RWPE2 (cell line): ENCODE measurements at regions not wholly inside any gene's neighbourhood (a gene's known extent, or its start where the extent isn't known, plus 50 kb on each side); places are given as distances from the start of the nearest gene placed in this dataset.

Experiments
- ATAC-seq: fragments of 200-7000 bp; cut with Tn5 transposase; 3 replicates; pipeline ENCODE4 v1.9.1; 2021; ENCODE audit warnings: low read depth
- DNase-seq: peaks from one replicate; pipeline ENCODE4 v3.0.0-alpha.2; 2020; ENCODE audit warnings: low spot score
- H3K27ac ChIP-seq: fragments of 450-650 bp; 2 replicates; pipeline ENCODE4 v1.5.1; 2017; ENCODE audit warnings: mild to moderate bottlenecking; ENCODE audit not compliant: poor library complexity, severe bottlenecking
- H3K27me3 ChIP-seq: fragments of 250-450 bp; sonication (Bioruptor Pico); 2 replicates; pipeline ENCODE4 v1.5.1; 2021; ENCODE audit warnings: mild to moderate bottlenecking, moderate library complexity; ENCODE audit not compliant: insufficient read depth, poor library complexity, severe bottlenecking
- H3K36me3 ChIP-seq: fragments of 250-450 bp; sonication (Bioruptor Pico); 2 replicates; pipeline ENCODE4 v1.5.1; 2020; ENCODE audit warnings: low read depth, mild to moderate bottlenecking, moderate library complexity
- H3K4me1 ChIP-seq: fragments of 250-450 bp; sonication (Bioruptor Pico); 2 replicates; pipeline ENCODE4 v1.5.1; 2021; ENCODE audit warnings: mild to moderate bottlenecking, moderate library complexity; ENCODE audit not compliant: insufficient read depth, poor library complexity, severe bottlenecking
- H3K4me3 ChIP-seq: fragments of 250-450 bp; sonication (Bioruptor Pico); 2 replicates; pipeline ENCODE4 v1.5.1; 2021; ENCODE audit warnings: mild to moderate bottlenecking, moderate library complexity; ENCODE audit not compliant: severe bottlenecking
- H3K9me3 ChIP-seq: fragments of 250-450 bp; sonication (Bioruptor Pico); 2 replicates; pipeline ENCODE4 v1.5.1; 2021; ENCODE audit warnings: mild to moderate bottlenecking, moderate library complexity; ENCODE audit not compliant: severe bottlenecking
- TF ChIP-seq, protein P1 (sequence below): fragments of 450-650 bp; IDR thresholded peaks from one replicate; pipeline ENCODE4 v1.5.1; 2017; ENCODE audit warnings: mild to moderate bottlenecking, moderate library complexity; ENCODE audit not compliant: poor library complexity, severe bottlenecking

DNA sequence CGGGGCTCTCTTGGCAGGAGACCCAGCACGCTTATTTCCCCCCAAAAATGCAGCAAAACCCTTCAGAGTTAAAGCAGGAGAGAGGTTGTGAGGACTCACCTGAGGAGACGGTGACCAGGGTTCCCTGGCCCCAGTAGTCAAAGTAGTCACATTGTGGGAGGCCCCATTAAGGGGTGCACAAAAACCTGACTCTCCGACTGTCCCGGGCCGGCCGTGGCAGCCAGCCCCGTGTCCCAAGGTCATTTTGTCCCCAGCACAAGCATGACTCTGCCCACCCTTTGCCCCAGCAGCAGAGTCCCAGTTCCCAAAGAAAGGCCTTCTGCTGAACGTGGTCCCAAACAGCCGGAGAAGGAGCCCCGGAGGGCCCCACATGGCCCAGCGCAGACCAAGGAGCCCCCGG lies 337.7 kb downstream of the TMEM121 start:
- peak; percentile 49 for DNase-seq
- ATAC-seq: no peak
- Histone ChIP-seq H3K27ac (no peak overlapping the region), H3K9me3 (peaks cover 3% of the 10 kb centered on the region), H3K27me3 (no peaks in the 10 kb centered on the region), H3K36me3 (no peaks in the 10 kb centered on the region), H3K4me3 (no peak overlapping the region), H3K4me1 (no peaks in the 10 kb centered on the region)
- TF ChIP-seq, protein P1, sequence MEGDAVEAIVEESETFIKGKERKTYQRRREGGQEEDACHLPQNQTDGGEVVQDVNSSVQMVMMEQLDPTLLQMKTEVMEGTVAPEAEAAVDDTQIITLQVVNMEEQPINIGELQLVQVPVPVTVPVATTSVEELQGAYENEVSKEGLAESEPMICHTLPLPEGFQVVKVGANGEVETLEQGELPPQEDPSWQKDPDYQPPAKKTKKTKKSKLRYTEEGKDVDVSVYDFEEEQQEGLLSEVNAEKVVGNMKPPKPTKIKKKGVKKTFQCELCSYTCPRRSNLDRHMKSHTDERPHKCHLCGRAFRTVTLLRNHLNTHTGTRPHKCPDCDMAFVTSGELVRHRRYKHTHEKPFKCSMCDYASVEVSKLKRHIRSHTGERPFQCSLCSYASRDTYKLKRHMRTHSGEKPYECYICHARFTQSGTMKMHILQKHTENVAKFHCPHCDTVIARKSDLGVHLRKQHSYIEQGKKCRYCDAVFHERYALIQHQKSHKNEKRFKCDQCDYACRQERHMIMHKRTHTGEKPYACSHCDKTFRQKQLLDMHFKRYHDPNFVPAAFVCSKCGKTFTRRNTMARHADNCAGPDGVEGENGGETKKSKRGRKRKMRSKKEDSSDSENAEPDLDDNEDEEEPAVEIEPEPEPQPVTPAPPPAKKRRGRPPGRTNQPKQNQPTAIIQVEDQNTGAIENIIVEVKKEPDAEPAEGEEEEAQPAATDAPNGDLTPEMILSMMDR: no peak

DNA sequence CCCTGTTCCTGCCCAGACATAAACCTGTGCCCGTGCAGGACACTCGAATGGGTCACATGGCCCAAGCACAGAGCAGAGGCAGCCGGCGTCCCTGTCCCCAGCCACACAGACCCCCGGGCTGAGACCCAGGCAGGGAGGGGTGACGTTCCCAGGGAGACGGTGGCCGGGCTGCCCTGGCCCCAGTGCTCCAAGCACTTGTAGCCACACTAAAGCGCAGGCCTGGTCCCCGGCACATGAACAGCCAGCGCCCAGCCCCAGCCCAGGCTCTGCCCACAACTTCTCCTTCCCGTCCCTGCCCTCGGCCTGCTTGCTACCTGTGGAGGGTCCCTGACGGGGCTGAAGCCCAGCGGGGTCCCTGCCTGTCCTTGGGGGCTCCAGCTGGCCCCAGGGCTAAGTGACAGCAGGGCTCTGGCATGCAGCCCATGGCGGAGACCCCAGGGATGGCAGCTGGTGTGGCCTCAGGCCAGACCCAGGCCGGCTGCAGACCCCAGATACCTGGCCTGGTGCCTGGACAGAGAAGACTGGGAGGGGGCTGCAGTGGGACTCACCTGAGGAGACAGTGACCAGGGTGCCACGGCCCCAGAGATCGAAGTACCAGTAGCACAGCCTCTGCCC lies 338.4 kb downstream of the TMEM121 start:
- ATAC-seq (no peak), DNase-seq (peak; percentile 61)
- H3K4me3 ChIP-seq: no peak overlapping the region
- no peaks in the 10 kb centered on the region for H3K27me3 ChIP-seq
- H3K36me3 ChIP-seq: no peaks in the 10 kb centered on the region
- H3K27ac ChIP-seq: no peak overlapping the region
- H3K4me1 ChIP-seq: no peaks in the 10 kb centered on the region
- TF ChIP-seq, protein P1: no peak
- peaks cover 3% of the 10 kb centered on the region for H3K9me3 ChIP-seq

DNA sequence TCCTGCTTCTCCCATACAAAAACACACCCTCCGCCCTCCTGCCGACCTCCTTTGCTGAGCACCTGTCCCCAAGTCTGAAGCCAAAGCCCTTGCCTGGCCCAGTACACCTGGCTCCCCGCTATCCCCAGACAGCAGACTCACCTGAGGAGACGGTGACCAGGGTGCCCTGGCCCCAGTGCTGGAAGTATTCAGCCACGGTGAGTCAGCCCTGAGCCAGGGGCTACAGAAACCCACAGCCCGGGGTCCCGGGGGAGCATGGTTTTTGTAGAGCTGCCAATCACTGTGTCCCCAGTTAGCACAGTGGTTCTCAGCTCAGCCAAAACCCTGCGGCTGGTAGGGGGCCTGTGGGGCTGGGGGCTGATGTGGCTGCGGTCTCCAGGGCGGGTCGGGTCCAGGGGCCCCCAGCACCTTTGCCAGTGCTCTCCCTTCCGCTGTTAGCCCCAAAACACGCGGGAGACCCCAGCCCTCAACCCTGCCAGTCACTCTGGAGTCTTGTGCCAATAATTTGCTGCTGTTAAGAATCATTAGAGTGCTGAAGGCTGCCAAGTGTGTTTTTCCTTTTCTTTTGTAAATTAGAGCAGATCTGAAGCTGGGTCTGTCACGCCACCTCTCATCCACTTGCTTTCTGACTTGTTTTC lies 339.0 kb downstream of the TMEM121 start:
- peaks cover 3% of the 10 kb centered on the region for H3K9me3 ChIP-seq

DNA sequence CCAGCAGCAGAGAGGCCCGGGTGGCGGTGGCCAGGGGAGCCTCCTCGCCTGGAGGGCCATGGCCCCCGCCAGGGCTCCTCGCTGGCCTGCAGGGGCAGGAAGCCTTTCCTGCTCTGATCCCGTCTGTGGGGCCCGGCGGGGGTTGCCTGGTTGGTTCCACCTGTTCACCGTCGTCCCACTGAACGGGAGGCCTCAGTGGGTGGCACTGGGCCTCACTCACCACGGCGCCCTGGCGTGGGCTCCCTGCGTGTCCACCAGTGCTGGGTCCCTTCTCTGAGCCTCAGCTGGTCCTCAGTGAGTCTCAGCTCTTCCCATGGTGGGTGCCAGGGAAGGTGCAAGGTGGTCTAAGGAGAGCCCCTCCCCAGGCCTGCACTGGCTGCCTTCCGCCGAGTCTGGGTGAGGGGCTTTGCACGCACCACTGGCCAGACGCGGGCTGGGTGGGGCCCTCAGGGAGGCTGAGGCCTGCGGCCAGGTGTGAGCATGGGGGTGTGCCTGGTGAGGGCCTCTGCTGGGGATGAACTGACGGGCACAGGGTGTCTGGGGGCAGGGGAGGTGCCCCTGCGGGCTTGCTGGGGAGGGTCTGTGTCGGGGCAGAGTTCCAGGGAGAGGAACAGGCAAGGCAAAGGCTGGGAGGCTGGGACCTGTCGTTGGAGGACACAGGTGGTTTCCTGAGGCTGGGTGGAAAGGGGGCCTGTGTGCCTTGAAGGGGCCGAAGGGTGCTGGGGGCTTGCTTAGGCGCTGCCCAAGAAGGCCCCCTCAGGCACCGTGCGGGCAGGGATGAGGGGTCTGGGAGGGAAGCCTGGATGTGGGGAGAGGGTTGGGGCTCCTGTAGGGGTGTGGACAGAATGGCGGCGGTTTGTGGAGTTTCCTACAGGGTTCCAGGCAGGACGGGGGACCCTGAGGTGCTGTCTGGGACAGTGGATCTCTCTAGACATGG lies 339.8 kb downstream of the TMEM121 start:
- TF ChIP-seq, protein P1: no peak
- ATAC-seq (no peak), DNase-seq (peak; percentile 69)
- Histone ChIP-seq H3K4me3 (no peak overlapping the region), H3K9me3 (peaks cover 3% of the 10 kb centered on the region), H3K27ac (no peak overlapping the region), H3K27me3 (no peaks in the 10 kb centered on the region), H3K36me3 (no peaks in the 10 kb centered on the region), H3K4me1 (no peaks in the 10 kb centered on the region)

More for the DNA sequence above, 339.0 kb downstream of the TMEM121 start:
- H3K4me1 ChIP-seq: no peaks in the 10 kb centered on the region
- peak; percentile 62 for DNase-seq
- H3K27ac ChIP-seq: no peak overlapping the region
- H3K27me3 ChIP-seq: no peaks in the 10 kb centered on the region
- no peak overlapping the region for H3K4me3 ChIP-seq
- no peak for ATAC-seq
- TF ChIP-seq, protein P1: no peak
- no peaks in the 10 kb centered on the region for H3K36me3 ChIP-seq
